Endothelial cell of umbilical vein (primary cell): ENCODE measurements at regions not wholly inside any gene's neighbourhood (a gene's known extent, or its start where the extent isn't known, plus 50 kb on each side); places are given as distances from the start of the nearest gene placed in this dataset.
A peak's percentile ranks its signal among the peaks of the same experiment; 100 is the strongest.

ENCODE experiments used
- BruUV-seq: library from RNA; stranded (reverse); fragments of 400-500 nt; replicated peaks from 2 replicates; lab custom pipeline; 2021; lab: Mats Ljungman, UMichigan
- CTCF ChIA-PET: fragments of 300-600, 350-600 bp; sonication (Branson Sonifier 250); formaldehyde crosslinking; loops from one replicate; lab custom pipeline; 2021; ENCODE audit warnings: antibody characterized with exemption, inconsistent platforms; lab: Charles Lee
- POLR2A ChIA-PET: fragments of 300-600, 350-600 bp; sonication (Branson Sonifier 250); formaldehyde crosslinking; loops from one replicate; lab custom pipeline; 2021; ENCODE audit warnings: antibody characterized with exemption, inconsistent platforms; lab: Charles Lee
- DNase-seq: peaks from one replicate; pipeline ENCODE4 v3.0.0-alpha.2; 2011; ENCODE audit warnings: low read depth, low spot score
- FAIRE-seq: peaks from 2 replicates; lab custom pipeline; 2011; peaks lifted over from hg19 to GRCh38; lab: Jason Lieb, UNC
- H2AFZ ChIP-seq: 2 replicates; pipeline ENCODE4 v1.6.0; 2012; ENCODE audit warnings: low read depth, low read length, control low read depth, inconsistent platforms
- H3K27ac ChIP-seq: 2 replicates; pipeline ENCODE4 v1.5.1; 2011; ENCODE audit warnings: low read depth, mild to moderate bottlenecking, control low read depth, low read length, moderate library complexity; ENCODE audit not compliant: insufficient read depth
- H3K27me3 ChIP-seq, 2 experiments: 2 replicates each; pipeline versions ENCODE4 v1.6.0 to v1.6.1; 2011; ENCODE audit warnings: low read length in 2 of 2, mixed read lengths in 1 of 2; ENCODE audit not compliant: control insufficient read depth in 2 of 2, insufficient read depth in 2 of 2
- H3K36me3 ChIP-seq, 2 experiments: 2 replicates in 1 of 2; 3 replicates in 1 of 2; pipeline ENCODE4 v1.5.1; 2011; ENCODE audit warnings: low read length in 2 of 2, mild to moderate bottlenecking in 1 of 2, moderate library complexity in 1 of 2; ENCODE audit not compliant: control insufficient read depth in 2 of 2, insufficient read depth in 2 of 2; ENCODE audit errors: extremely low read depth in 1 of 2
- H3K4me1 ChIP-seq: 3 replicates; pipeline ENCODE4 v1.5.1; 2011; ENCODE audit warnings: mild to moderate bottlenecking, low read length; ENCODE audit not compliant: control insufficient read depth, insufficient read depth; ENCODE audit errors: extremely low read depth
- H3K4me2 ChIP-seq: 2 replicates; pipeline ENCODE4 v1.6.1; 2011; ENCODE audit warnings: low read length, control low read depth, mixed read lengths; ENCODE audit not compliant: insufficient read depth
- H3K4me3 ChIP-seq, 3 experiments: fragments of 200-600 bp in 1 of 3; sonication (generic), shearing (Covaris generic) in 1 of 3; replicated peaks in 1 of 3; 2 replicates each; pipeline ENCODE4 v1.5.1; 2011 to 2016; ENCODE audit warnings: control low read depth in 3 of 3, low read length in 3 of 3, mild to moderate bottlenecking in 2 of 3, inconsistent platforms in 1 of 3, low read depth in 1 of 3, moderate library complexity in 1 of 3; ENCODE audit not compliant: insufficient read depth in 1 of 3
- H3K79me2 ChIP-seq: 2 replicates; pipeline ENCODE4 v1.6.0; 2012; ENCODE audit warnings: low read length, inconsistent platforms; ENCODE audit not compliant: control insufficient read depth, insufficient read depth
- H3K9ac ChIP-seq: replicated peaks from 2 replicates; pipeline ENCODE3; 2011; ENCODE audit warnings: low read length, control low read depth; ENCODE audit not compliant: insufficient read depth; ENCODE audit errors: extremely low read depth
- H3K9me1 ChIP-seq: replicated peaks from 3 replicates; pipeline ENCODE4 v1.6.0; 2011; ENCODE audit warnings: mild to moderate bottlenecking, low read length; ENCODE audit not compliant: control insufficient read depth, insufficient read depth; ENCODE audit errors: extremely low read depth
- H3K9me3 ChIP-seq: replicated peaks from 2 replicates; pipeline ENCODE4 v1.5.1; 2012; ENCODE audit warnings: low read length, inconsistent platforms; ENCODE audit not compliant: control insufficient read depth, insufficient read depth
- H4K20me1 ChIP-seq: replicated peaks from 2 replicates; pipeline ENCODE3; 2011; ENCODE audit warnings: mild to moderate bottlenecking, low read length; ENCODE audit not compliant: control insufficient read depth, insufficient read depth; ENCODE audit errors: extremely low read depth
- CTCF ChIP-seq, 2 donors: IDR thresholded peaks; 1 replicate in 1 of 2; 2 replicates in 1 of 2; pipeline ENCODE4 v1.5.1; 2011; ENCODE audit warnings: low read length in 2 of 2, mild to moderate bottlenecking in 2 of 2, moderate library complexity in 2 of 2, control low read depth in 1 of 2, inconsistent platforms in 1 of 2, low read depth in 1 of 2; ENCODE audit not compliant: insufficient read depth in 1 of 2; ENCODE audit errors: extremely low read depth in 1 of 2
- EZH2 ChIP-seq: IDR thresholded peaks from 2 replicates; pipeline ENCODE4 v1.6.1; 2012; ENCODE audit warnings: borderline replicate concordance, low read depth, mild to moderate bottlenecking, moderate library complexity, low read length, inconsistent platforms; ENCODE audit not compliant: severe bottlenecking
- FOS ChIP-seq: IDR thresholded peaks from 2 replicates; pipeline ENCODE4 v1.6.1; 2011; ENCODE audit warnings: mild to moderate bottlenecking, low read length, moderate library complexity, borderline replicate concordance; ENCODE audit not compliant: insufficient read depth
- GATA2 ChIP-seq: IDR thresholded peaks from 2 replicates; pipeline ENCODE4 v1.7.0; 2011; ENCODE audit warnings: low read depth, mild to moderate bottlenecking, moderate library complexity, mixed read lengths, low read length; ENCODE audit not compliant: insufficient read length, insufficient read depth
- MYC ChIP-seq: IDR thresholded peaks from one replicate; pipeline ENCODE4 v1.6.1; 2011; ENCODE audit warnings: mild to moderate bottlenecking, low read depth, low read length
- POLR2A ChIP-seq: IDR thresholded peaks from 2 replicates; pipeline ENCODE4 v1.6.1; 2012; ENCODE audit warnings: low read depth, mild to moderate bottlenecking, control low read depth, low read length
- dilution Hi-C: fragments of 300-500 bp; cut with MboI; formaldehyde crosslinking; loops from one replicate; pipeline ENCODE4 v1.15.0; 2019; ENCODE audit warnings: low sequenced_read_pairs; ENCODE audit not compliant: extremely low pct_ligation_motif_present
- intact Hi-C: fragments of 100-400 bp; cut with micrococcal nuclease; formaldehyde crosslinking; loops from one replicate; pipeline ENCODE4 v1.10.0; 2022
- TF ChIP-seq, protein P1 (sequence below): IDR thresholded peaks from 2 replicates; pipeline ENCODE4 v1.6.1; 2011; ENCODE audit not compliant: insufficient read depth, insufficient read length

DNA sequence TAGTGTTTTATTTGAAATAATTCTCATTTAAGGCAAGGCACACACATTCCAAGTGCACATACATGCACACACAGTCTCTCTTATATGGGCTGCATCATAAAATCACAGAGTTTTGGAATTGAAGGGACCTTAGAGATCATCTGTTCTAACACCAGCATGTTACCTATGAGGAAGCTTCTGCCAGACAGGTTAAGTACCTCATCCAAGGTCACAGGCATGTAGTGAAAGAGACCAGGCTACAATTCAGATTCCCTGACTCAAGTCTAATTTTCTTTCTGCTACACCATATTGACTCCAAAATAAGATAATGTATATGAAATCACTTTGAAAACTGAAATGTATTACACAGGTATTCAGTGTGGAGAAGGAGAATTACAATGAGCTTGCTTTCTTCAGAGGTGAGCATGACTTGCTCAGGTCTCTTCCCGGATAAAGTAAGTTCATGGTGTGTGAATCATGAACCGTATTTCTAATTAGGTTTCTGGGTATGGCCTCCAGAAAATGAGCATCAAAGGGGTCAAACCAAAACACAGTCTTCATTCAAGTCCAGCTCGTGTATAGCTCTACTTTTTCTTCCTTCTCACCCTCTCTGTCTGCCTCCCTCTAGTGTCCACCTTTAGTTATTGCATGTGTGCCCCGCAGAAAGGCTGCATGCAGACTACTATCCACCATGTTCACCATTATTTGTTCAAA lies 411.9 kb downstream of the FUT8 start:
- Histone ChIP-seq H3K79me2 (no peaks in the 10 kb centered on the region), H3K4me3 (no peak overlapping the region), H3K27me3 (peaks cover 15 to 18% of the 10 kb centered on the region in 2 experiments), H3K9me1 (no peaks in the 10 kb centered on the region), H3K4me2 (no peak overlapping the region), H3K9ac (no peak overlapping the region), H3K9me3 (no peaks in the 10 kb centered on the region), H3K36me3 (no peaks in the 10 kb centered on the region), H3K27ac (no peak overlapping the region), H2AFZ (no peak overlapping the region), H3K4me1 (no peaks in the 10 kb centered on the region), H4K20me1 (no peaks in the 10 kb centered on the region)
- BruUV-seq = no TSS peak
- ChIA-PET CTCF (interaction anchor here (0.5 to 13.5 kb wide), 98 partner anchors 8 to 838 kb away, joined by 3 to 926 read pairs (median 4); partner anchors contain the start of genes FNTB and FUT8), POLR2A (interaction anchor here (1.2 kb wide), 2 partner anchors 409 to 413 kb away, joined by 5 read pairs; no protein-coding TSS in a partner anchor)
- TF ChIP-seq MYC (no peak), POLR2A (no peak), GATA2 (no peak), FOS (no peak), CTCF (IDR thresholded peaks at IDR 0.05; ENCODE audit: extremely low read depth in 1 of 2, insufficient read depth in 1 of 2, low read depth in 1 of 2, low read length in 2 of 2) (peak; percentile 83 to 86), EZH2 (no peak)
- TF ChIP-seq, protein P1, sequence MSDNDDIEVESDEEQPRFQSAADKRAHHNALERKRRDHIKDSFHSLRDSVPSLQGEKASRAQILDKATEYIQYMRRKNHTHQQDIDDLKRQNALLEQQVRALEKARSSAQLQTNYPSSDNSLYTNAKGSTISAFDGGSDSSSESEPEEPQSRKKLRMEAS = no peak
- dilution Hi-C loops (loop anchor here (5.0 kb wide), 1 partner anchor 57 kb away; no protein-coding TSS in a partner anchor), intact Hi-C loops (loop anchor here (1.0 kb wide), 3 partner anchors 409 to 660 kb away; no protein-coding TSS in a partner anchor)
- peak; percentile 95 for FAIRE-seq
- peak; percentile 75 for DNase-seq
